ENCODE measurements at regions not wholly inside any gene's neighbourhood (a gene's known extent, or its start where the extent isn't known, plus 50 kb on each side); places are given as distances from the start of the nearest gene placed in this dataset.

DNA sequence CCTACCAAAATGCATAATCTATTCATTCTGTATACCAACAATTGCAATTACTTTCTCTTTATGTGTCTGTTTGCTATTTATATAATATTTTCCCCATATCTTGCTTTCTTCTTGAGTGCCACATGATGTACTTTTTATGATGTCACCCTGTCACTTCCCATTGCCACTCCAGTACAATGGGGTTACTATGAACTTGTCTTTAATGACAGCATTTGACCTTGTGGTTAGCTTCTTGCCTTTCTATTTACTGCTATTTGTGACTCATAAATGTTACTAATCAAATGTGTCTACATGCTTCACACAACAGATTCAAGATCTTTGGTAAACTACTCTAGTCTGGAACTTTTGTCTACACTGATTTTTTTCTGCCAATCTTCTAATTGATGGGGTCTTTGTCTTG, 486.3 kb downstream of the NR4A2 start:
- Histone ChIP-seq H3K9ac (ENCODE audit: low read length) (no peak overlapping the region), H3K27me3 (ENCODE audit: insufficient read depth, low read length) (no peaks in the 10 kb centered on the region), H3K4me1 (ENCODE audit: insufficient read depth, low read length) (peaks cover 10% of the 10 kb centered on the region), H3K79me2 (ENCODE audit: insufficient read depth, low read length) (no peaks in the 10 kb centered on the region), H4K20me1 (ENCODE audit: insufficient read depth, low read length) (no peaks in the 10 kb centered on the region), H3K9me3 (ENCODE audit: insufficient read depth, low read depth, low read length) (no peaks in the 10 kb centered on the region), H3K27ac (ENCODE audit: low read depth, low read length) (no peak overlapping the region), H3K4me2 (ENCODE audit: low read length) (no peak overlapping the region), H3K4me3 (ENCODE audit: insufficient read depth, low read depth, low read length) (no peak overlapping the region), H3K36me3 (ENCODE audit: insufficient read depth, low read length) (no peaks in the 10 kb centered on the region), H2AFZ (ENCODE audit: low read depth, low read length) (no peak overlapping the region)
- DNase-seq (ENCODE audit: low read depth) (peak; percentile 25), FAIRE-seq (no peak)
- Mint-ChIP-seq H3K4me1 (ENCODE audit: low read depth, unreplicated experiment) (peaks cover 13% of the 10 kb centered on the region), H3K27ac (ENCODE audit: unreplicated experiment) (peak overlapping the region; percentile 10), H3K36me3 (ENCODE audit: low read depth, unreplicated experiment) (no peaks in the 10 kb centered on the region), H3K4me3 (ENCODE audit: unreplicated experiment) (no peak overlapping the region), H3K27me3 (ENCODE audit: low read depth, unreplicated experiment) (no peaks in the 10 kb centered on the region), H3K9me3 (ENCODE audit: unreplicated experiment) (no peaks in the 10 kb centered on the region)
- TF ChIP-seq EZH2 (IDR thresholded peaks at IDR 0.05; ENCODE audit: insufficient read depth, low read length) (no peak), CTCF (IDR thresholded peaks at IDR 0.05; ENCODE audit: insufficient read depth, low read depth, low read length) (no peak)

- no peaks in the 10 kb centered on the region for H3K27me3 Mint-ChIP-seq (ENCODE audit: low read depth, unreplicated experiment)
- FAIRE-seq = no peak
- no peaks in the 10 kb centered on the region for H3K9me3 Mint-ChIP-seq (ENCODE audit: unreplicated experiment)
- Histone ChIP-seq H3K27me3 (ENCODE audit: insufficient read depth, low read length) (no peaks in the 10 kb centered on the region), H3K4me2 (ENCODE audit: low read length) (no peak overlapping the region), H2AFZ (ENCODE audit: low read depth, low read length) (no peak overlapping the region), H3K9ac (ENCODE audit: low read length) (no peak overlapping the region), H4K20me1 (ENCODE audit: insufficient read depth, low read length) (no peaks in the 10 kb centered on the region), H3K4me3 (ENCODE audit: insufficient read depth, low read depth, low read length) (no peak overlapping the region), H3K4me1 (ENCODE audit: insufficient read depth, low read length) (peaks cover 12% of the 10 kb centered on the region), H3K9me3 (ENCODE audit: insufficient read depth, low read depth, low read length) (no peaks in the 10 kb centered on the region), H3K27ac (ENCODE audit: low read depth, low read length) (no peak overlapping the region), H3K79me2 (ENCODE audit: insufficient read depth, low read length) (no peaks in the 10 kb centered on the region), H3K36me3 (ENCODE audit: insufficient read depth, low read length) (no peaks in the 10 kb centered on the region)
- no peak overlapping the region for H3K4me3 Mint-ChIP-seq (ENCODE audit: unreplicated experiment)
- no peak for TF ChIP-seq EZH2 (IDR thresholded peaks at IDR 0.05; ENCODE audit: insufficient read depth, low read length)
- no peak for TF ChIP-seq CTCF (IDR thresholded peaks at IDR 0.05; ENCODE audit: insufficient read depth, low read depth, low read length)
- H3K27ac Mint-ChIP-seq (ENCODE audit: unreplicated experiment) = peak overlapping the region; percentile 13
- no peaks in the 10 kb centered on the region for H3K36me3 Mint-ChIP-seq (ENCODE audit: low read depth, unreplicated experiment)
- H3K4me1 Mint-ChIP-seq (ENCODE audit: low read depth, unreplicated experiment) = peaks cover 13% of the 10 kb centered on the region
- no peak for DNase-seq (ENCODE audit: low read depth)
These were observed 488.1 kb downstream of the NR4A2 start for GRCh38 chr2:155844461-155844860.

GRCh38 chr2:155842103-155842502, 490.4 kb downstream of the NR4A2 start:
- H3K79me2 ChIP-seq (ENCODE audit: insufficient read depth, low read length) = no peaks in the 10 kb centered on the region
- no peaks in the 10 kb centered on the region for H3K9me3 ChIP-seq (ENCODE audit: insufficient read depth, low read depth, low read length)
- H4K20me1 ChIP-seq (ENCODE audit: insufficient read depth, low read length) = no peaks in the 10 kb centered on the region
- peak overlapping the region; percentile 42 for H3K9ac ChIP-seq (ENCODE audit: low read length)
- H3K4me2 ChIP-seq (ENCODE audit: low read length) = peak overlapping the region; percentile 51
- no peaks in the 10 kb centered on the region for H3K27me3 Mint-ChIP-seq (ENCODE audit: low read depth, unreplicated experiment)
- H3K36me3 Mint-ChIP-seq (ENCODE audit: low read depth, unreplicated experiment) = no peaks in the 10 kb centered on the region
- H3K27ac Mint-ChIP-seq (ENCODE audit: unreplicated experiment) = peak overlapping the region; percentile 21
- no peak overlapping the region for H3K4me3 Mint-ChIP-seq (ENCODE audit: unreplicated experiment)
- peaks cover 12% of the 10 kb centered on the region for H3K4me1 ChIP-seq (ENCODE audit: insufficient read depth, low read length)
- peak overlapping the region; percentile 2 for H3K4me3 ChIP-seq (ENCODE audit: insufficient read depth, low read depth, low read length)
- TF ChIP-seq CTCF (IDR thresholded peaks at IDR 0.05; ENCODE audit: insufficient read depth, low read depth, low read length) (no peak), EZH2 (IDR thresholded peaks at IDR 0.05; ENCODE audit: insufficient read depth, low read length) (no peak)
- no peaks in the 10 kb centered on the region for H3K27me3 ChIP-seq (ENCODE audit: insufficient read depth, low read length)
- H3K36me3 ChIP-seq (ENCODE audit: insufficient read depth, low read length) = no peaks in the 10 kb centered on the region
- H3K4me1 Mint-ChIP-seq (ENCODE audit: low read depth, unreplicated experiment) = peaks cover 13% of the 10 kb centered on the region
- no peak overlapping the region for H2AFZ ChIP-seq (ENCODE audit: low read depth, low read length)
- no peak for FAIRE-seq
- peak overlapping the region; percentile 56 for H3K27ac ChIP-seq (ENCODE audit: low read depth, low read length)
- peak; percentile 77 for DNase-seq (ENCODE audit: low read depth)
- no peaks in the 10 kb centered on the region for H3K9me3 Mint-ChIP-seq (ENCODE audit: unreplicated experiment)

Measured in astrocyte (in vitro differentiated cells and primary cell).